HG03280 (cell line): ENCODE measurements at regions not wholly inside any gene's neighbourhood (a gene's known extent, or its start where the extent isn't known, plus 50 kb on each side); places are given as distances from the start of the nearest gene placed in this dataset.

Experiments
- ATAC-seq: cut with Tn5 transposase; IDR thresholded peaks from one replicate; pipeline ENCODE4 v1.9.1; 2021; ENCODE audit warnings: mild to moderate bottlenecking, moderate library complexity; ENCODE audit not compliant: unreplicated experiment

DNA sequence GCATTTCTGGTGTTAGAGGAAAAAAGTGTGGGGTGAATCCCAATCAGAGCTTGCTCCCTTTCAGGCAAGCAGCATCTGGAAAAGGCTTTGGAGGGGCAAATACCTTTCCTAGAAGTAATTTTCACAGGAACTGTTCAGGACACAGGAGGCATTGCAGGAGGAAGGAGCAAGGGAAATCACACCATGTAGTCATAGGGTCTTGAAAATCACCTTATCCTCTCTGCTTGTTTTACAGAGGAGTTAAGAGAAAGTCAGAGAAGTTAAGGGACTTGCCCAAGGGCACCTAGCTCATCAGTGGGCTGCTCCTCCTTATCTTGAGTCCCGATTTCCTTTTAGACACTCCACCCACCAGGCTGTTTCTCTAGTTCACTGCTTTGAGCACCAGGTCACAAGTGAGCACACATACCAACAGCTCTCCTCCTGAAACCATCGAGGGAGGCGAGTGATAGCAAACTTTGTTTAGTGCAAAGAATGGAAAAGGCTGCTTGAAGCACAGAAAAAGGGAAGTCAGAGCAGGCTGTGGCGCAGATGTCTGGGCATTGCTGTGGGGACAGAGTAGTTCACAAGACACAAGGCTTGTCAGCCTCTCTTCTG, 89.2 kb upstream of the CXCR4 start:
- ATAC-seq = peak; percentile 53

DNA sequence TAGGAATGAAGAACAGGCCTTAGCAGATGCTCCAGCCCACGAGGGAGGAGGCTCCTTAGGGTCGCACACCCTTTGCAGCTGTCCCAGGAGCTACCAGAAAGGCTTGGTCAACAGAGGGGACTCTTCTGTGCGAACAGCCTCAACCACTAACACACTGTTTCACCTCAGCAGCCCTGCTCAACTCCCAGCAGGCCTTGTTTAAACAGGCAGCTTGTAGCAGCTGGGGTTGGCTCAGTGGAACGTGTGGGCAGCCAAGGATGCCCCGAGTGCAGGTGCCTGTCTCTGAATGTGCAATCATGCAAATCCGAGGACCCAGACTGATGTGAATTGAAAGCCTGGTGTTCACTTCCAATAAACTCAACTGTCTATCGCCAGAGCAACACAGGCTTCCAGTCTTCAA, 88.7 kb upstream of the CXCR4 start:
- peak; percentile 92 for ATAC-seq

DNA sequence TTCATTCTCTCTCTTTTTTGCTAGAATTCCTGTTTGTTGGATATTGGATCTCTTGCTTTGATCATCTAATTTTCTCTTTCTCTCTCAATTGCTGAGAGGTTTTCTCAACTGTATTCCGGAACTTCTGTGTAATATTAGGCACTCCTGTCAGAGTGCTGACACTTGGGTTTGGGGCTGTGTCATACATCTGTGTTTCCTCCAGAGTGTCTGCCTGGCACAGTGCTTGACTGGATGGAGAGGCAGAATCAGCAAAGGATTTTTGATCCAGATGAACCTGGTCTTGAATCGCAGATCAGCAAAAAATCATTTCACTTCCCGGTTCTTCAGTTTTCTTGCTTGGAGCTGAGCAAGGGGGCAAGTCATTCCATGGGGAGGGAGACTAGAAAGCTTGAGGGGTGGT, 87.7 kb upstream of the CXCR4 start:
- no peak for ATAC-seq

DNA sequence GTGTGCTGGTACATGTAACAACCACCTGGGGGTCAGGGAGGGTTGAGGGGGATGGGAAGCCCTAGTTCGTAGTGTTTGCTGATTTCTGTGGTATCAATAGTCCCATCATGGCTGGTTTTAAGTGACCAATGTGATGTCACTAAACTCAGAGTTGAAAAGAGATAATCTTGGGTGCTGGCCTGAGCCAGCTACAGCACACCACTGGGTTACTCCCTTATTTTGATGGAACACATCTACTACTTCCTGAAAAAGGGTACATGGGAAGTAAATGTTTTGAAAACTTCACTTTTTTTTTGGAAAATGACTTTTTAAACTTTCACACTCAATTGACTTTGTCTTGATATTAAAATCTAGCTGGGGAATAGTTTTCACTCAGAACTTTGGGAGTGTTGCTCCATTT, 87.0 kb upstream of the CXCR4 start:
- ATAC-seq = no peak

DNA sequence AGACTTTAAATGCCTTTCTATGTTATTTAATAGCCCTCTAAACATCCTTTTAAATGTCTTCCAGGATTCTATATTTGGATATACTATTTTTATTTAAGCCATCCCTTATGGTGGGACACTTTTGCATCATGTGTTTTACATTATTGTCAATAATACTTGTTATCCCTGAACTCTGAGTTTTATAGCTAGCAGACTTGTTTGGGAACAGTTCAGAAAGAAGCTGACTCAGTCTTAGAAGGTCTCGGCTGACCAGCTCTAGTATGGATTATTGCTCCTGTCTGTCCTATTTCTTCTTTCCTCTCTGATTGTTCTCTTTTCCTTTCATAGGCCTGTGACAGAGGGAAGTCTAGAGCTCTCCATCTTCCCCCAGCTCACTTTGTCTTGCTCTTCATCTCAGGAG, 77.3 kb upstream of the CXCR4 start:
- ATAC-seq = no peak

DNA sequence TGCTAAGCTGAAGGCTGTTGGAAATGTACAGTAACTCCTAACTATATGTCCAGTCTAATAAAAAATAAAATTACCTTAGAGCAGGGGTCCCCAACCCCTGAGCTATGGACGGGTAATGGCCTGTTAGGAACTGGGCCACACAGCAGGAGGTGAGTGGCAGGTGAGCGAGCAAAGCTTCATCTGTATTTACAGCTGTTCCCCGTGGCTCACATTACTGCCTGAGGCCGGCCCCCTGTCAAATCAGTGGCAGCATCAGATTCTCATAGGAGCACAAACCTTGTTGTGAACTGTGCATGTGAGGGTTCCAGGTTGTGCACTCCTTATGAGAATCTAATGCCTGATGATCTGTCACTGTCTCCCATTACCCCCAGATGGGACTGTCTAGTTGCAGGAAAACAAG, 73.1 kb upstream of the CXCR4 start:
- no peak for ATAC-seq

DNA sequence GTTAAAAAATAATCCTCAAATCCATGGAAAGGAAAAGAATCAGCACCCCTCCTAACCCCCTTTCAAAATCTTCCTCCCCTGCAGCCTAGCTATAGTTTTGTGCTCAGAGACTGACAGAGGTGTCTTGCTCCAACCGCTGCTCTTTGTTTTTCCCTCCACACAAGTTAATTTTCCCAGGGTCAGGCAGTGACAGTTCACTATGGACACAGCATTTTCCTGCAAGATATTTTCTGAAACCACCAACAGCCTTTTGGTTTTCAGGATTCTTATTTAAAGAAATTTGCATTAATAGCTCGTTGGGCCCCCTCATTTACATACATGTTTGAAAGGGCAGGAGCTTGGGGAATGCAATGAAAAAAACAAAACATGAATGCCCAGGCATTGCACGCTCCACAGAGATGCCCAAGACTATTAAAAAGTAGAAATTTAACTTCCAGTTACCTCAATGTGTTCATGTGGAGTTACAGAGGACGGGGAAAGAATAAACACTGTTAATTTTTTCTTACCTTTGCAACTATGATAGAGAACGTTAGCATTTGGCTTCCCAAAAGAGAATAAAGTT, 71.4 kb upstream of the CXCR4 start:
- no peak for ATAC-seq

DNA sequence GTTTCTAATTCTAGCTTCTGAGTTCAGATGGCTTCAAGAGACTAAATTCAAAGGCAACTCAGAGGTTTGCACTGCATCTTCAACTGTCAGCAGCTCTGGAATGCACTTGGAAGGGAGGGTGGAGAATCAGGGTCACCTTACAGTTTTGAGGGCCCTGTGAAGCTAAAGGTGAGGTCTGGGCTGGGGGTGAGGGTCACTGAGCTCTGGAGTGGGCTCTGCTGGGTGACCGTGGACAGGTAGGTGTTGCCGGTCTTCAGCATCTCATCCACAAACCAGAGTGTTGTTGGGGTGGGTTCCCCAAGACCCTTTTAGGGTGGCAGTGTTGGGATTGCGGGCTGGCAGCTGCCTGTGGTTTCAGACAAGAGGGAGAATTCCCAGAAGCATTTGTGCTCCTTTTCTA, 70.1 kb upstream of the CXCR4 start:
- no peak for ATAC-seq

DNA sequence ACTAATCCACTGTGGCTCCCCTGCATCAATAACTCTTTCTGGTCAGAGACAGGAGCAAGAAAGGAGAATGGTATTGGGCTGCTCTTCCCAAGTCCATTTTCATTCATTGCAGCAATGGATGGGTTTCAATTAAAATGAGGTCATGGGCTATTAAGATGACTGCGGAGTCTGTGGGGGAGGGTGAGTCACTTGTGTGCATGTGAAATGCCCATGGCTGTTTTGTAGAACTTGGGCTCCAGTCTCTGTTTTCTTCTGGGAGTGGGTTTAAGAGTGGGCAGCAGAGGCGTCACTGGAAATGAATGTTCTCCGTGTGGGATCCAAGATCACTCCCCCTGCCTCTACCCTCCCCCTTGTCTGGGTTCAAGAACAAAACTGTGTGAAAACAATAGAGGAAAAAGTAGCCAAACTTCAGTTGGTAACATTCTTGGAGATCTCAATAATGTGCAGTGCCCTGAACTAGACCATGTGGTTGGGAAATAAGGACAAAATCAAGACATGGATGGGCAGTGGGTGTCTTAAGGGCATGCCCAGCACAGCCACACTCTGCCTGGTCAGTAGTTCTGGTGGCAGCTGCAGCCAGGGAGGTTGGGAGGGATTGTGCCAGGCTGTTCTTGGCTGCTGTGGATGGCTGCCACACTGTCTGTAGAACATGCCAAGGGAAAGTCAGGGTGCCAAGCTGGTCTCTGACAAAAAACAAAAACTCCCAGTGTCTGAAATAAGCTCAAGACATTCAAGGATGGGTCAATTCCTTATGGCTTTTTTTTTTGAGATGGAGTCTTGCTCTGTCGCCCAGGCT, 68.2 kb upstream of the CXCR4 start:
- ATAC-seq = no peak

DNA sequence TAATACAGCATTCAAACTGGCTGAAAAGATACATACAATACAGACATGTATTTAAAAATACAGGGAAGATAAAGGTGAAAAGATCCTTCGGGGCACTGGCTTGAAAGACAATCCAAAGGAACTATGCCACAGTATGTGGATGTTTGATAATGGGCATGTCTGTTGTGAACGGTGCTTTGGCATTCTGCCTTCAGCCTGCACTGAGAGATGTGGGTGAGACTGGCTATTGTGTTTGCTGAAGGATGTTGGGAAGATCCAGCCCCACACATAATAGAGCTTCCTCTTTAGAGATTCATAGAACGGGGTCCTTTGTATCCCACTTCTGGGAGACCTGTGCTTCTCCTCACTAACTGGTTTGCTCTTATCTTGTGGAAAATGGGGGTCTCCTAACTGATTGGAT, 65.1 kb upstream of the CXCR4 start:
- ATAC-seq = no peak

DNA sequence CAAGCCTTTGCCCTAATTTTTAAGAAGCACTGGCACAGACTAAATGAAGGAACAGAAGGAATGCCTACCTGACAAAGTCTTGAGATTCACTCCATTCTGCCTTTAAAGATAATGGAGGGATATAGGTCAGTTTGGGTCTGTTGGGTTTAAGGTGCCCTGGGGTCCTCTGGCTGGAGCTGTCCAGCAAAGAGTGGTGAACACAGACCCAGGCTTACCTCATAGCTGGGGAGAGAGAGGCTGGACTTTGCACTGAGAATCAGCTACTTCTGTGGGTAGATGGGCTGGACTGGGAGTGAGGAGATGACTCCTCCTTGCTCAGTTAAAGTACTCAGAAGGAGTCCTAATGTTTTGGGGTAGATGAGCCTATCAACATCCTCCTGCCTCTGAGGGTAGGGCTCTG, 64.4 kb upstream of the CXCR4 start:
- ATAC-seq = no peak

DNA sequence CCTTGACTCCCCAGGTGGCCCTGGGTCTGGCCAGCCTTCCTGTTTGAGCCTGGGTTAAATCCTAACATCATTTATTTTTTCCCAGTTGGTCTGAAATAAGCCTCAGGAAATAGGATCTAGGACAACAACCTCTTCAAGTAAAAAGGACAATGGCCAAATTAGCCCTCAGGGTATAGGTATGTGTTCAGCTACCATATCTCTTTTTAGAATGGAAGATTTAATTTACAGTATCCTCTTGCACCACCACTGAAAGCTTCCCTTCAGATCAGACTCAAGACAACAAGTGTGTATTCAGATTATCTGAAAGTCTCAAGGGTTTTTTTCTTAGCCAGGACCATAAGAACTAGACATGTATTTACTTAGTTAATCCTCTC, 61.6 kb upstream of the CXCR4 start:
- no peak for ATAC-seq

DNA sequence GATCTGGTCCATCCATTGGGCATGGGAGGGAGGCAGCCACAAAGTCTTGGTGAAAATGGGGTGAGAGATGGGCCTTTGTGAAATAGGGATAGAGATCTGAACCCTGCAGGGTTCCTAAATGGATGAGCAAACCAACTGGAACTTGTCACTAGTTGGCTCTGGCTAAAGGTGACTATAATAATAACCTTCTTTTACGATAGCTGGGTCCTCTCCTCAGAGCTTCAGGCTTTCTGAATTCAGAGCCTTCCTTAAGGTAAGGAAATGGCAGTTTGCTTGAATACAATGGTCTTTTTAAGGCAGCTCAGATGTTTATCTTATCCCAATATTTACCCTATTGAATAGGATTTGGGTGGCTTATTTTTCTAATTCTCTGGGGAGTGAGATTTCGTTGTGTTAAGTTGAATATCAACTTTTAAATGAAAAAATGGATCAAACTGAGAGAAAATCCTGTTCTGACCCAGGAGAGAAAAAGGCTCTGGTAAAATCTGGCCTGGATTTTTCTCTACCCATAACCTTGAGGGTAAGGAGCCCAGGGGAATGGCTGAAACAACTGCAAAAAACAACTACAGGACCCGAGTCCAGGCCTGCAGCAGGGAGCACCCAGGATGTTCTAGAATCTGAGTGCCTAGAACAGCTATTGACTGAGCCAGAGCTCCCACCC, 61.1 kb upstream of the CXCR4 start:
- no peak for ATAC-seq

DNA sequence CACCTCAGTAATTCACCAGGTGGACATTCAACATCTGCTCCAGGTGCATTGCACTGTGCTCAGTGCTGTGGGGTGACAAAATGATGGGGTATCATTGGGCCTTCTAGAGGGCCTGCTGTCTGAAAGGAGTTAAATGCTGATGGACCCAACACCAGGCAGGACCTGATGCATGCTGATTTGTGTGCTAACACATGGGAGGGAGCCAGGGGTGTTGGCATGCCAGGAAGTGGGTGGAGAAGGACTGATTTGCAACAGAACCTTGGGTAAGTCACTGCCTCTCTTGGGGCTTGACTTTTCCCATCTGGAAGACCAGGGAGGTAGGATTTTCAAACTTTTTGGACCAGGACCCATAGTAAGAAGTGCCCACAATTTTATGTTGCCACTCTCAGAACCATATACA, 57.9 kb upstream of the CXCR4 start:
- ATAC-seq = no peak

DNA sequence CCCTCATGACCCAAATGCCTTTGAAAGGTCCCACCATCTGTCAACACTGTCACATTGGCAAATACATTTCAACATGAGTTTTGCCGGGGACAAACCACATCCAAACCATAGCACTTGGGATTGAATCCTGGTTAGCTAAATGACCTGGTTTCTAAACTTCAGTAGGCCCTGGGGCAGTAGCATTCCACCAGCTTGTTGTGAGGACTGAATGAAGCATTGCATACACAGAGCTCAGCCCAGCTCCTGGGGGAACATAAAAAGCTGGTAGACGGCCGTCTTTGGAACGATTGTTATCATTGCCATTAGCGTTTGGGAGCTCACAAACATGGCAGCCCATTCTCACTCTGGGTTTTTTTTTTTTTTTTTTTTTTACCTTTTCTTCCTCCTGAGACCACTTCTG, 57.5 kb upstream of the CXCR4 start:
- ATAC-seq = no peak

DNA sequence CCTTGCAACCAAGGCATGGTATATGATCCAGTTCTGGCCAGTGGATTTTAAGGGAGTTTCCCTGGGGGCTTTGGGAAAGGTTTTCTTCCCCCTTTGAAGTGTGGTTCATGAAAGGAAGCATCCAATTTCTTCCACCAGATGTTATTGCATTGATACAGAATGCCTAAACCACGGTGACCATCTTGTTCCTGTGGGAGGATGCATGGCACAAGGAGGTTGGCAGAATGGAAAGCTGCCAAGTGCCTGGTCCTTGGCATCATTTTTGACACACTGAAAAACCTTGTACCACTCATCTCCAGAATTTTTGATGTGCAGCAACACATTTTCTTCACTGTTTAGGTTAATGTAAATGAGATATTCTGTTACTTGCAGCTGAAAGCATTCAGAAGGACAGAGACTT, 55.2 kb upstream of the CXCR4 start:
- no peak for ATAC-seq

DNA sequence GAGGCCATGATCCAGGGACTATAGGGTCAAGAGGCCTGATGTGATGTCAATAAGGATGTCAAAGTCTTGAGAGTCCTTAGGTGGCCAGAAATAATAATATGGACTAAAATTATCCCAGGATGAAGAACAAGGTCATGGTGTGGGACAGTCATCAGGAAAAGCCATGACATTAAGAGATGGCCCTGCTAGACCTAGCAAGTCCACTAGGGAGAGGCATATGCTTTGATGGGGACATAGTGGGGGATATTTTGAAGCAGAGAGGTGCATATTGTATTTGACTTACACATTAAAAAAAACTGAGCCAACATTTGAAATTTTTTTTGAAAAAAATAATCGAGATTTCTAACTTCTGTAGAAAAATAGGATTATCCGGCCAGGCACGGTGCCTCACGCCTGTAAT, 53.3 kb upstream of the CXCR4 start:
- no peak for ATAC-seq

DNA sequence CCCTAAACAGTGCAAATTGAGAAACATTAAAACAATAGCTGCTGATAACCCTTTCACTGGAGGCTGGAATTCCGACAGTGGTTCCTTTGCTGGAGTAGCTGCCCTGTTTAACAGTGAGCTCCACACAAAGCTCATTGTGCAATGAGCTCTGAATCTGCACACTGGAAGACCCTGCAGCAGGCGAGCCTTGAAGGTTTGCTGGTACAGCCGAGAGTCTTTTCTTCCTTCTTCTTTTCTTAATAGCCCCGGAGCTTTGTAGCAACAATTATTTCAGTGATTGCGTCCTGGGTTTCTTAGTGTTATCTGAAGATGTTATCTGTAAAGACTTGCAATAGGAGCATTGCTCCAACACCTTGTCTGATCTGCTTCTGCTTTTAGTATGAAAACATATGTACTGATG, 50.8 kb upstream of the CXCR4 start:
- no peak for ATAC-seq

DNA sequence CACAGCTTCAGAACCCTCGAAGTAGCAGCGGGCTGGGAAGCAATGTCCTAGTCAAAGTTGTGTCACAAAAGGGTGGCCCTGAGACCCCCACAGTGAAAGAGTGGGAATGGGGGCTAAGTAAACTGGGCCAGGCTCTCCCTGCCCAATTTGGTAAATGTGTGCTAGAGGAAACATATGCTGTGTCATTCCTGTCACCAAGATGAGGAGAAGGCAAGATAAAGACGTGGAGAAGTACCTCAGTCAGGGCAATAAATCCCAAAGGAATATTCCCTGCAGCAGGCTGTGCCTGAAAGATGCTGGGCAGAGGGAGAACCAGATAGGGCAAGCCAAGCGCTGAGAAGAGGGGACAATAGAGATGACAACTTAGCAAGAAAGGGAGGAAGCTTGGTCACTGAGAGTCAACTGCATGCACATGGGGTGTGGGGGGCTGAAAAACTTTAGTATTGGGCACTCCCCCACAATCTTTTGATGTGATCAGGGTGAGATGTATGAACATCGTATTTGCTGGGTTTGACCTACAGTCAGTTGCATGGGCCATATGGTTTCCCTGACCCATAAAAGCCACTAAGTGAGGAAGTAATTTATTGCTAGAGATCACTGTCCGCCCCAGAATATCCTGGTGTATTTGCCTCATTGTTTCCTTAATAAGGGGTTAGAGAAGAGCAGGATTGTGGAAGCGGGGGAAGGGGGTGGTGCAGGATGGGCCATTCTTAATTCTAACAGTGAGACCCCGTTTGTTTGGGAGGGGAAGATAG, 49.9 kb upstream of the CXCR4 start:
- ATAC-seq = no peak
